ENCODE measurements at regions not wholly inside any gene's neighbourhood (a gene's known extent, or its start where the extent isn't known, plus 50 kb on each side); places are given as distances from the start of the nearest gene placed in this dataset.

- TF ChIP-seq CTCF (IDR thresholded peaks at IDR 0.05) (no peak), POLR2A (IDR thresholded peaks at IDR 0.05) (no peak)
Measured at GRCh38 chr2:163949693-163950092, 213.9 kb upstream of the FIGN start.
